ENCODE measurements at regions not wholly inside any gene's neighbourhood (a gene's known extent, or its start where the extent isn't known, plus 50 kb on each side); places are given as distances from the start of the nearest gene placed in this dataset.
"Not testable (repeated sequence)": the region's sequence is repeated elsewhere in the genome, so short reads cannot be mapped to it uniquely, and the experiment has no call there.

- no peaks in the 10 kb centered on the region for H3K9me3 ChIP-seq (ENCODE audit: low read depth, low read length)
- H3K4me1 ChIP-seq (ENCODE audit: insufficient read depth, low read length): no peaks in the 10 kb centered on the region
- H3K4me3 ChIP-seq (ENCODE audit: low read length): no peak overlapping the region
- no peaks in the 10 kb centered on the region for H3K27me3 ChIP-seq (ENCODE audit: insufficient read depth, low read length)
These were observed 188.5 kb downstream of the LRRC70 start for GRCh38 chr5:62767077-62767476.

- Histone ChIP-seq H3K9me3 (ENCODE audit: low read depth, low read length) (no peaks in the 10 kb centered on the region), H3K4me1 (ENCODE audit: insufficient read depth, low read length) (no peaks in the 10 kb centered on the region), H3K4me3 (ENCODE audit: low read length) (no peak overlapping the region), H3K27me3 (ENCODE audit: insufficient read depth, low read length) (no peaks in the 10 kb centered on the region)
These were observed 183.9 kb downstream of the LRRC70 start for GRCh38 chr5:62762503-62762902.

GRCh38 chr5:62757686-62758085 lies 179.1 kb downstream of the LRRC70 start:
- H3K27me3 ChIP-seq (ENCODE audit: insufficient read depth, low read length); H3K4me1 ChIP-seq (ENCODE audit: insufficient read depth, low read length); H3K9me3 ChIP-seq (ENCODE audit: low read depth, low read length); H3K4me3 ChIP-seq (ENCODE audit: low read length): not testable (repeated sequence)

GRCh38 chr5:62752998-62753367 lies 174.4 kb downstream of the LRRC70 start:
- not testable (repeated sequence) for H3K9me3 ChIP-seq (ENCODE audit: low read depth, low read length); H3K4me3 ChIP-seq (ENCODE audit: low read length); H3K27me3 ChIP-seq (ENCODE audit: insufficient read depth, low read length); H3K4me1 ChIP-seq (ENCODE audit: insufficient read depth, low read length)

GRCh38 chr5:62752056-62752997 lies 173.7 kb downstream of the LRRC70 start:
- H3K4me3 ChIP-seq (ENCODE audit: low read length); H3K9me3 ChIP-seq (ENCODE audit: low read depth, low read length); H3K27me3 ChIP-seq (ENCODE audit: insufficient read depth, low read length); H3K4me1 ChIP-seq (ENCODE audit: insufficient read depth, low read length): not testable (repeated sequence)

GRCh38 chr5:62742207-62742606 lies 163.6 kb downstream of the LRRC70 start:
- Histone ChIP-seq H3K4me3 (ENCODE audit: low read length) (no peak overlapping the region), H3K27me3 (ENCODE audit: insufficient read depth, low read length) (no peaks in the 10 kb centered on the region), H3K4me1 (ENCODE audit: insufficient read depth, low read length) (no peaks in the 10 kb centered on the region)

GRCh38 chr5:62741761-62742160 lies 163.1 kb downstream of the LRRC70 start:
- H3K4me3 ChIP-seq (ENCODE audit: low read length): no peak overlapping the region

More at GRCh38 chr5:62742207-62742606, 163.6 kb downstream of the LRRC70 start:
- H3K9me3 ChIP-seq (ENCODE audit: low read depth, low read length): no peaks in the 10 kb centered on the region

GRCh38 chr5:62737766-62738165 lies 159.1 kb downstream of the LRRC70 start:
- no peak overlapping the region for H3K4me3 ChIP-seq (ENCODE audit: low read length)
- no peaks in the 10 kb centered on the region for H3K9me3 ChIP-seq (ENCODE audit: low read depth, low read length)
- peaks cover 7% of the 10 kb centered on the region for H3K4me1 ChIP-seq (ENCODE audit: insufficient read depth, low read length)
- H3K27me3 ChIP-seq (ENCODE audit: insufficient read depth, low read length): no peaks in the 10 kb centered on the region

More at GRCh38 chr5:62741761-62742160, 163.1 kb downstream of the LRRC70 start:
- no peaks in the 10 kb centered on the region for H3K27me3 ChIP-seq (ENCODE audit: insufficient read depth, low read length)
- no peaks in the 10 kb centered on the region for H3K9me3 ChIP-seq (ENCODE audit: low read depth, low read length)
- no peaks in the 10 kb centered on the region for H3K4me1 ChIP-seq (ENCODE audit: insufficient read depth, low read length)

GRCh38 chr5:62732677-62733121 lies 154.1 kb downstream of the LRRC70 start:
- Histone ChIP-seq H3K4me3 (ENCODE audit: low read length) (no peak overlapping the region), H3K9me3 (ENCODE audit: low read depth, low read length) (no peaks in the 10 kb centered on the region), H3K27me3 (ENCODE audit: insufficient read depth, low read length) (no peaks in the 10 kb centered on the region), H3K4me1 (ENCODE audit: insufficient read depth, low read length) (peaks cover 31% of the 10 kb centered on the region)

- Histone ChIP-seq H3K9me3 (ENCODE audit: low read depth, low read length) (no peaks in the 10 kb centered on the region), H3K4me1 (ENCODE audit: insufficient read depth, low read length) (peaks cover 31% of the 10 kb centered on the region), H3K27me3 (ENCODE audit: insufficient read depth, low read length) (no peaks in the 10 kb centered on the region), H3K4me3 (ENCODE audit: low read length) (no peak overlapping the region)
These were observed 152.4 kb downstream of the LRRC70 start for GRCh38 chr5:62731022-62731421.

- Histone ChIP-seq H3K9me3 (ENCODE audit: low read depth, low read length) (no peaks in the 10 kb centered on the region), H3K4me1 (ENCODE audit: insufficient read depth, low read length) (peaks cover 31% of the 10 kb centered on the region)
These were observed 151.1 kb downstream of the LRRC70 start for GRCh38 chr5:62729675-62730074.

GRCh38 chr5:62727861-62728260 lies 149.2 kb downstream of the LRRC70 start:
- no peaks in the 10 kb centered on the region for H3K9me3 ChIP-seq (ENCODE audit: low read depth, low read length)
- no peaks in the 10 kb centered on the region for H3K27me3 ChIP-seq (ENCODE audit: insufficient read depth, low read length)
- H3K4me3 ChIP-seq (ENCODE audit: low read length): no peak overlapping the region
- peaks cover 25% of the 10 kb centered on the region for H3K4me1 ChIP-seq (ENCODE audit: insufficient read depth, low read length)

More at GRCh38 chr5:62729675-62730074, 151.1 kb downstream of the LRRC70 start:
- H3K4me3 ChIP-seq (ENCODE audit: low read length): no peak overlapping the region
- no peaks in the 10 kb centered on the region for H3K27me3 ChIP-seq (ENCODE audit: insufficient read depth, low read length)

- Histone ChIP-seq H3K4me3 (ENCODE audit: low read length) (no peak overlapping the region), H3K4me1 (ENCODE audit: insufficient read depth, low read length) (peaks cover 18% of the 10 kb centered on the region), H3K27me3 (ENCODE audit: insufficient read depth, low read length) (no peaks in the 10 kb centered on the region), H3K9me3 (ENCODE audit: low read depth, low read length) (no peaks in the 10 kb centered on the region)
These were observed 148.6 kb downstream of the LRRC70 start for GRCh38 chr5:62727184-62727583.

- H3K27me3 ChIP-seq (ENCODE audit: insufficient read depth, low read length): no peaks in the 10 kb centered on the region
- no peak overlapping the region for H3K4me3 ChIP-seq (ENCODE audit: low read length)
- no peaks in the 10 kb centered on the region for H3K9me3 ChIP-seq (ENCODE audit: low read depth, low read length)
- peaks cover 8% of the 10 kb centered on the region for H3K4me1 ChIP-seq (ENCODE audit: insufficient read depth, low read length)
These were observed 143.7 kb downstream of the LRRC70 start for GRCh38 chr5:62722360-62722759.

GRCh38 chr5:62720031-62720441 lies 141.4 kb downstream of the LRRC70 start:
- no peaks in the 10 kb centered on the region for H3K27me3 ChIP-seq (ENCODE audit: insufficient read depth, low read length)
- H3K4me3 ChIP-seq (ENCODE audit: low read length): no peak overlapping the region
- no peaks in the 10 kb centered on the region for H3K9me3 ChIP-seq (ENCODE audit: low read depth, low read length)
- H3K4me1 ChIP-seq (ENCODE audit: insufficient read depth, low read length): peaks cover 8% of the 10 kb centered on the region
